ENCODE measurements at regions not wholly inside any gene's neighbourhood (a gene's known extent, or its start where the extent isn't known, plus 50 kb on each side); places are given as distances from the start of the nearest gene placed in this dataset.

- Histone ChIP-seq H3K9ac (ENCODE audit: insufficient read depth, low read depth, low read length) (no peak overlapping the region), H4K20me1 (ENCODE audit: insufficient read depth, low read length) (no peaks in the 10 kb centered on the region), H3K4me1 (ENCODE audit: insufficient read depth, low read length) (no peaks in the 10 kb centered on the region), H3K4me3 (replicated peaks in 1 of 3; ENCODE audit: insufficient read depth in 1 of 3, low read depth in 2 of 3, low read length in 3 of 3) (no peak overlapping the region), H2AFZ (ENCODE audit: low read length) (no peak overlapping the region), H3K79me2 (ENCODE audit: insufficient read depth, low read length) (no peaks in the 10 kb centered on the region), H3K36me3 (replicated peaks in 1 of 2; ENCODE audit: control insufficient read depth in 1 of 2, insufficient read depth in 2 of 2, low read length in 2 of 2) (no peaks in the 10 kb centered on the region), H3K27me3 (ENCODE audit: control insufficient read depth in 1 of 2, insufficient read depth in 2 of 2, low read length in 2 of 2) (no peaks in the 10 kb centered on the region), H3K9me3 (ENCODE audit: low read length) (peaks cover 87% of the 10 kb centered on the region), H3K4me2 (ENCODE audit: low read depth, low read length) (no peak overlapping the region), H3K27ac (ENCODE audit: extremely low read length, insufficient read depth, low read length) (no peak overlapping the region)
- BruUV-seq (replicated peaks) = no TSS peak
- CTCF ChIA-PET (ENCODE audit: low intra/inter-chr PET ratio, low total read pairs) = no interaction called here
- intact Hi-C loops (cut with micrococcal nuclease; ENCODE audit: unreplicated experiment) (no loop called here), in situ Hi-C loops (cut with HindIII; ENCODE audit: extremely low pct_ligation_motif_present, low pct_unique_long_range_greater_than_20kb) (no loop called here)
- ATAC-seq (no peak), FAIRE-seq (no peak), DNase-seq (ENCODE audit: low spot score) (no peak)
- TF ChIP-seq ZNF10 (CRISPR knock-in tag; IDR thresholded peaks at IDR 0.05; ENCODE audit: borderline replicate concordance, low read depth) = no peak
- TF ChIP-seq MAFF (IDR thresholded peaks at IDR 0.05; ENCODE audit: low read depth, low read length) = peak; percentile 92
- TF ChIP-seq MAFK (conservative IDR thresholded peaks at IDR 0.05 in 1 of 2, IDR thresholded peaks at IDR 0.05 in 1 of 2; ENCODE audit: low read length in 2 of 2) = peak; percentile 90 to 95
- TF ChIP-seq ZSCAN31 (CRISPR knock-in tag; IDR thresholded peaks at IDR 0.05; ENCODE audit: low read depth) = no peak
- WGBS (ENCODE audit: low lambda C conversion rate) = 17% methylated on average over 4 of the region's 4 CpGs
- POLR2A ChIA-PET = no interaction called here
These were observed 246.6 kb downstream of the TAF11L14 start for GRCh38 chr5:17880869-17881268.

- H3K27me3 ChIP-seq (ENCODE audit: control insufficient read depth in 1 of 2, insufficient read depth in 2 of 2, low read length in 2 of 2) = no peaks in the 10 kb centered on the region
- ATAC-seq (no peak), DNase-seq (ENCODE audit: low spot score) (no peak), FAIRE-seq (no peak)
- H3K4me3 ChIP-seq (replicated peaks in 1 of 3; ENCODE audit: insufficient read depth in 1 of 3, low read depth in 2 of 3, low read length in 3 of 3) = no peak overlapping the region
- H3K79me2 ChIP-seq (ENCODE audit: insufficient read depth, low read length) = no peaks in the 10 kb centered on the region
- no peak overlapping the region for H3K4me2 ChIP-seq (ENCODE audit: low read depth, low read length)
- no peaks in the 10 kb centered on the region for H3K36me3 ChIP-seq (replicated peaks in 1 of 2; ENCODE audit: control insufficient read depth in 1 of 2, insufficient read depth in 2 of 2, low read length in 2 of 2)
- no peak overlapping the region for H3K27ac ChIP-seq (ENCODE audit: extremely low read length, insufficient read depth, low read length)
- WGBS (ENCODE audit: low lambda C conversion rate) = 43% methylated on average over 4 of the region's 6 CpGs
- peaks cover 83% of the 10 kb centered on the region for H3K9me3 ChIP-seq (ENCODE audit: low read length)
- H2AFZ ChIP-seq (ENCODE audit: low read length) = no peak overlapping the region
- no peaks in the 10 kb centered on the region for H4K20me1 ChIP-seq (ENCODE audit: insufficient read depth, low read length)
- ChIA-PET POLR2A (no interaction called here), CTCF (ENCODE audit: low intra/inter-chr PET ratio, low total read pairs) (no interaction called here)
- no TSS peak for BruUV-seq (replicated peaks)
- H3K4me1 ChIP-seq (ENCODE audit: insufficient read depth, low read length) = no peaks in the 10 kb centered on the region
- intact Hi-C loops (cut with micrococcal nuclease; ENCODE audit: unreplicated experiment) = no loop called here
- no peak overlapping the region for H3K9ac ChIP-seq (ENCODE audit: insufficient read depth, low read depth, low read length)
- in situ Hi-C loops (cut with HindIII; ENCODE audit: extremely low pct_ligation_motif_present, low pct_unique_long_range_greater_than_20kb) = no loop called here
- no peak for TF ChIP-seq ZNF326 (CRISPR knock-in tag; IDR thresholded peaks at IDR 0.05; ENCODE audit: borderline replicate concordance)
- no peak for TF ChIP-seq BRD4 (CRISPR knock-in tag; IDR thresholded peaks at IDR 0.05)
- TF ChIP-seq AKAP8 (CRISPR knock-in tag; IDR thresholded peaks at IDR 0.05) = no peak
- no peak for TF ChIP-seq ZNF274 (CRISPR knock-in tag; IDR thresholded peaks at IDR 0.05)
- no peak for TF ChIP-seq NFYB (CRISPR knock-in tag; IDR thresholded peaks at IDR 0.05)
- no peak for TF ChIP-seq ZFP41 (CRISPR knock-in tag; IDR thresholded peaks at IDR 0.05; ENCODE audit: borderline replicate concordance)
- no peak for TF ChIP-seq TARDBP (CRISPR knock-in tag; IDR thresholded peaks at IDR 0.05)
- no peak for TF ChIP-seq NFKB2 (CRISPR knock-in tag; IDR thresholded peaks at IDR 0.05; ENCODE audit: borderline replicate concordance)
- no peak for TF ChIP-seq HNF4A (CRISPR knock-in tag; IDR thresholded peaks at IDR 0.05)
- TF ChIP-seq KDM6A (CRISPR knock-in tag; IDR thresholded peaks at IDR 0.05; ENCODE audit: low read depth) = no peak
These were observed 248.7 kb downstream of the TAF11L14 start for GRCh38 chr5:17882760-17883488.

Measured in HepG2 (cell line).